ENCODE measurements at regions not wholly inside any gene's neighbourhood (a gene's known extent, or its start where the extent isn't known, plus 50 kb on each side); places are given as distances from the start of the nearest gene placed in this dataset.

DNA sequence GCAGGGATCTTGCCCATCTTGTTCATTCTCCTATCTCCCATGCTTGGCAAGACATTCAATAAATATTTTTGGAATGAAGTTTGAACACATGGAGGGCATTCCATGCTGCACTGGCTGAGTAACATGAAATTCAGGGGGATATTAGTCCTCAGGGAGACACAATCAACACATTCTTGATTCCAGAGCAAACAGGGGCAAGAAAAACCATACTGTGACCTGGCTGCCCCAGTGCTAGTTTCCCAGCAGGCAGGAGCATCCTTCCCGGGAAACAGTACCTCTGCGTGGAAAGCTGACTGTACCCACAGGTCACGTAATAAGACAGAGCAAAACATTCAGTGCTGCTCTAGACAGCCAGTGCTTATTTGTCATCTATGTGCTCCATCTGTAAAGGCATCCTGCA, 66.3 kb upstream of the SPOCK1 start:
- TF ChIP-seq, protein P1, sequence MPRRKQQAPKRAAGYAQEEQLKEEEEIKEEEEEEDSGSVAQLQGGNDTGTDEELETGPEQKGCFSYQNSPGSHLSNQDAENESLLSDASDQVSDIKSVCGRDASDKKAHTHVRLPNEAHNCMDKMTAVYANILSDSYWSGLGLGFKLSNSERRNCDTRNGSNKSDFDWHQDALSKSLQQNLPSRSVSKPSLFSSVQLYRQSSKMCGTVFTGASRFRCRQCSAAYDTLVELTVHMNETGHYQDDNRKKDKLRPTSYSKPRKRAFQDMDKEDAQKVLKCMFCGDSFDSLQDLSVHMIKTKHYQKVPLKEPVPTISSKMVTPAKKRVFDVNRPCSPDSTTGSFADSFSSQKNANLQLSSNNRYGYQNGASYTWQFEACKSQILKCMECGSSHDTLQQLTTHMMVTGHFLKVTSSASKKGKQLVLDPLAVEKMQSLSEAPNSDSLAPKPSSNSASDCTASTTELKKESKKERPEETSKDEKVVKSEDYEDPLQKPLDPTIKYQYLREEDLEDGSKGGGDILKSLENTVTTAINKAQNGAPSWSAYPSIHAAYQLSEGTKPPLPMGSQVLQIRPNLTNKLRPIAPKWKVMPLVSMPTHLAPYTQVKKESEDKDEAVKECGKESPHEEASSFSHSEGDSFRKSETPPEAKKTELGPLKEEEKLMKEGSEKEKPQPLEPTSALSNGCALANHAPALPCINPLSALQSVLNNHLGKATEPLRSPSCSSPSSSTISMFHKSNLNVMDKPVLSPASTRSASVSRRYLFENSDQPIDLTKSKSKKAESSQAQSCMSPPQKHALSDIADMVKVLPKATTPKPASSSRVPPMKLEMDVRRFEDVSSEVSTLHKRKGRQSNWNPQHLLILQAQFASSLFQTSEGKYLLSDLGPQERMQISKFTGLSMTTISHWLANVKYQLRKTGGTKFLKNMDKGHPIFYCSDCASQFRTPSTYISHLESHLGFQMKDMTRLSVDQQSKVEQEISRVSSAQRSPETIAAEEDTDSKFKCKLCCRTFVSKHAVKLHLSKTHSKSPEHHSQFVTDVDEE (CRISPR knock-in tag; IDR thresholded peaks at IDR 0.05), result no peak
- TF ChIP-seq ZFP3 (CRISPR knock-in tag; IDR thresholded peaks at IDR 0.05) (no peak), GLIS3 (CRISPR knock-in tag; IDR thresholded peaks at IDR 0.05) (no peak), ARNTL (CRISPR knock-in tag; IDR thresholded peaks at IDR 0.05; ENCODE audit: borderline replicate concordance, low read depth) (no peak), ESRRG (CRISPR knock-in tag; IDR thresholded peaks at IDR 0.05) (no peak), PPARA (CRISPR knock-in tag; IDR thresholded peaks at IDR 0.05; ENCODE audit: borderline replicate concordance) (no peak), ZFP30 (CRISPR knock-in tag; IDR thresholded peaks at IDR 0.05) (no peak), TCF4 (CRISPR knock-in tag; IDR thresholded peaks at IDR 0.05; ENCODE audit: borderline replicate concordance) (no peak), RARB (CRISPR knock-in tag; IDR thresholded peaks at IDR 0.05) (no peak)
- TF ChIP-seq, protein P2, sequence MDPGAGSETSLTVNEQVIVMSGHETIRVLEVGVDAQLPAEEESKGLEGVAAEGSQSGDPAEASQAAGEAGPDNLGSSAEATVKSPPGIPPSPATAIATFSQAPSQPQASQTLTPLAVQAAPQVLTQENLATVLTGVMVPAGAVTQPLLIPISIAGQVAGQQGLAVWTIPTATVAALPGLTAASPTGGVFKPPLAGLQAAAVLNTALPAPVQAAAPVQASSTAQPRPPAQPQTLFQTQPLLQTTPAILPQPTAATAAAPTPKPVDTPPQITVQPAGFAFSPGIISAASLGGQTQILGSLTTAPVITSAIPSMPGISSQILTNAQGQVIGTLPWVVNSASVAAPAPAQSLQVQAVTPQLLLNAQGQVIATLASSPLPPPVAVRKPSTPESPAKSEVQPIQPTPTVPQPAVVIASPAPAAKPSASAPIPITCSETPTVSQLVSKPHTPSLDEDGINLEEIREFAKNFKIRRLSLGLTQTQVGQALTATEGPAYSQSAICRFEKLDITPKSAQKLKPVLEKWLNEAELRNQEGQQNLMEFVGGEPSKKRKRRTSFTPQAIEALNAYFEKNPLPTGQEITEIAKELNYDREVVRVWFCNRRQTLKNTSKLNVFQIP (CRISPR knock-in tag; IDR thresholded peaks at IDR 0.05; ENCODE audit: borderline replicate concordance, low read depth), result no peak
- TF ChIP-seq, protein P3, sequence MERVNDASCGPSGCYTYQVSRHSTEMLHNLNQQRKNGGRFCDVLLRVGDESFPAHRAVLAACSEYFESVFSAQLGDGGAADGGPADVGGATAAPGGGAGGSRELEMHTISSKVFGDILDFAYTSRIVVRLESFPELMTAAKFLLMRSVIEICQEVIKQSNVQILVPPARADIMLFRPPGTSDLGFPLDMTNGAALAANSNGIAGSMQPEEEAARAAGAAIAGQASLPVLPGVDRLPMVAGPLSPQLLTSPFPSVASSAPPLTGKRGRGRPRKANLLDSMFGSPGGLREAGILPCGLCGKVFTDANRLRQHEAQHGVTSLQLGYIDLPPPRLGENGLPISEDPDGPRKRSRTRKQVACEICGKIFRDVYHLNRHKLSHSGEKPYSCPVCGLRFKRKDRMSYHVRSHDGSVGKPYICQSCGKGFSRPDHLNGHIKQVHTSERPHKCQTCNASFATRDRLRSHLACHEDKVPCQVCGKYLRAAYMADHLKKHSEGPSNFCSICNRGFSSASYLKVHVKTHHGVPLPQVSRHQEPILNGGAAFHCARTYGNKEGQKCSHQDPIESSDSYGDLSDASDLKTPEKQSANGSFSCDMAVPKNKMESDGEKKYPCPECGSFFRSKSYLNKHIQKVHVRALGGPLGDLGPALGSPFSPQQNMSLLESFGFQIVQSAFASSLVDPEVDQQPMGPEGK (CRISPR knock-in tag; IDR thresholded peaks at IDR 0.05; ENCODE audit: borderline replicate concordance), result no peak
- TF ChIP-seq, protein P4, sequence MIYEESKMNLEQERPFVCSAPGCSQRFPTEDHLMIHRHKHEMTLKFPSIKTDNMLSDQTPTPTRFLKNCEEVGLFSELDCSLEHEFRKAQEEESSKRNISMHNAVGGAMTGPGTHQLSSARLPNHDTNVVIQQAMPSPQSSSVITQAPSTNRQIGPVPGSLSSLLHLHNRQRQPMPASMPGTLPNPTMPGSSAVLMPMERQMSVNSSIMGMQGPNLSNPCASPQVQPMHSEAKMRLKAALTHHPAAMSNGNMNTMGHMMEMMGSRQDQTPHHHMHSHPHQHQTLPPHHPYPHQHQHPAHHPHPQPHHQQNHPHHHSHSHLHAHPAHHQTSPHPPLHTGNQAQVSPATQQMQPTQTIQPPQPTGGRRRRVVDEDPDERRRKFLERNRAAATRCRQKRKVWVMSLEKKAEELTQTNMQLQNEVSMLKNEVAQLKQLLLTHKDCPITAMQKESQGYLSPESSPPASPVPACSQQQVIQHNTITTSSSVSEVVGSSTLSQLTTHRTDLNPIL (CRISPR knock-in tag; IDR thresholded peaks at IDR 0.05; ENCODE audit: low read depth), result no peak

Data from SK-N-SH treated with all-trans-retinoic acid at 6 μM for 48 hours (cell line).